Activated CD8-positive, alpha-beta T cell treated with anti-CD3 and anti-CD28 coated beads, Interleukin-2, amount 10 ng/mL, durations not matched to agents 7 days and 5 days (primary cell): ENCODE measurements at regions not wholly inside any gene's neighbourhood (a gene's known extent, or its start where the extent isn't known, plus 50 kb on each side); places are given as distances from the start of the nearest gene placed in this dataset.

Source experiments
- ATAC-seq: fragments of 150-1000 bp; cut with Tn5 transposase; one replicate; pipeline ENCODE4 v1.10.0; 2021; ENCODE audit warnings: moderate library complexity
- CTCF ChIA-PET: fragments of 350-600 bp; sonication (Branson Sonifier 250); formaldehyde crosslinking; loops from one replicate; lab custom pipeline; 2021; ENCODE audit warnings: antibody characterized with exemption; lab: Charles Lee
- POLR2A ChIA-PET: fragments of 350-600 bp; sonication (Branson Sonifier 250); formaldehyde crosslinking; loops from one replicate; lab custom pipeline; 2021; ENCODE audit warnings: antibody characterized with exemption; lab: Charles Lee
- DNase-seq: peaks from one replicate; pipeline ENCODE4 v3.0.0-alpha.2; 2020
- H3K27ac Mint-ChIP-seq: one replicate; pipeline ENCODE4 v1.8.0; 2021; ENCODE audit warnings: mild to moderate bottlenecking, mixed read lengths
- H3K27me3 Mint-ChIP-seq: one replicate; pipeline ENCODE4 v1.8.0; 2021; ENCODE audit warnings: low read depth, mixed read lengths
- H3K36me3 Mint-ChIP-seq: one replicate; pipeline ENCODE4 v1.8.0; 2021; ENCODE audit warnings: low read depth, mixed read lengths
- H3K4me1 Mint-ChIP-seq: one replicate; pipeline ENCODE4 v1.8.0; 2021; ENCODE audit warnings: low read depth, mixed read lengths
- H3K4me3 Mint-ChIP-seq: one replicate; pipeline ENCODE4 v1.8.0; 2021; ENCODE audit warnings: mild to moderate bottlenecking, mixed read lengths
- H3K9me3 Mint-ChIP-seq: one replicate; pipeline ENCODE4 v1.8.0; 2022; ENCODE audit warnings: mixed read lengths; ENCODE audit not compliant: insufficient read depth

DNA sequence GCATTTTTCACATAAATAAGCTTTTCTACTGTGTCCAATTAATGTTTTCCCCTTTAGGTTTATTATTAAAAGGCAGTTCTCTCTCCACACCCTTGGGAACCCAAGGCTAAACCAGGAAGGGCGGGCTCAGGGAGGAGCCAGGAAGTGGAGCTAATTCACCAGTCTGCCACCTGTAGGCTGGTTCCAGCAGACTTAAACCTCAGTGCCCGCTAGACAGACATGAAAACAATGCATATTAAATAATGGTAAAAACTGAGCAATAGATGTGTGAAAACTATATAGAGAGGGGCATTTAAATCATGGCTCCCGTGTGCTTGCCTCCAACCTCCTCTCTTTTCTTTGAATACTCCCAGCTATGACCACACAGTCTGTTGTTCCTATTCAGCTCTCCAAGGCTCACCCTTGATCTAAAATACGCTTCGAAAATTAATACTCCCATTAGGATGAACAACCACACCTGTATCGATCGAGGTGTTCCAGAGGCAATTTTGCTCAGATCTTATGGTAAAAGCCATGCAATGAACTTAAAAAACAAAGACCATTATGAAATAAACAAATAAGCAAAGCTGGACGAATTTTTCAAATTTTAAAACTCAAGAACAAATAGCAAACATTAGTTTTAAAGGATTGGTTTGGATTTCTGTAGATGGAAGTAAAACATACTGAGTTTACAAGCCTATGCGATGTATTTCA, 253.3 kb downstream of the TJP1 start:
- H3K9me3 Mint-ChIP-seq, result no peaks in the 10 kb centered on the region
- DNase-seq, result no peak
- no peak overlapping the region for H3K4me3 Mint-ChIP-seq
- ATAC-seq, result no peak
- POLR2A ChIA-PET, result no interaction called here
- peaks cover 3% of the 10 kb centered on the region for H3K36me3 Mint-ChIP-seq
- H3K4me1 Mint-ChIP-seq, result peaks cover 8% of the 10 kb centered on the region
- CTCF ChIA-PET, result no interaction called here
- no peak overlapping the region for H3K27ac Mint-ChIP-seq
- peaks cover 44% of the 10 kb centered on the region for H3K27me3 Mint-ChIP-seq

DNA sequence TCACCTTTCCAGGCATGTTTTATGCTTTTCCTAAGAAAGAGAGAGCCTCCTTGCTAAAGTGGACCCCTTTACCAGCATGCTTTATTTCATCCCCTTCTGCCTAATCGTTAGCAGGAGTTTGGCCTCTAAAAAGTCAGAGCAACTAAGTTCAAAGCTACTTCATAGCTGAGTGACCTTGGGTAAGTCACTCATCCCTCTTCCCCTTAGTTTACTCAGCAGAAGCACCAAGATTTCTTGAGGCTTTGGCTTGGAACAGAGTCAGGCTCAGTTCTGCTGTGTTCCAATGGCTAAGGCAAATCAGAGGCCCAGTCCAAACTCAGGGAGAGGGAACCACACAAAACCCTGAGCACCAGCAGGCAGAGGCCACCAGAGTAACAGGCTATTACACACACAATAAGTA, 254.9 kb downstream of the TJP1 start:
- peaks cover 8% of the 10 kb centered on the region for H3K4me1 Mint-ChIP-seq
- H3K27ac Mint-ChIP-seq, result no peak overlapping the region
- peaks cover 33% of the 10 kb centered on the region for H3K27me3 Mint-ChIP-seq
- H3K36me3 Mint-ChIP-seq, result peaks cover 3% of the 10 kb centered on the region
- DNase-seq (no peak), ATAC-seq (no peak)
- H3K4me3 Mint-ChIP-seq, result no peak overlapping the region
- ChIA-PET POLR2A (no interaction called here), CTCF (no interaction called here)
- no peaks in the 10 kb centered on the region for H3K9me3 Mint-ChIP-seq

DNA sequence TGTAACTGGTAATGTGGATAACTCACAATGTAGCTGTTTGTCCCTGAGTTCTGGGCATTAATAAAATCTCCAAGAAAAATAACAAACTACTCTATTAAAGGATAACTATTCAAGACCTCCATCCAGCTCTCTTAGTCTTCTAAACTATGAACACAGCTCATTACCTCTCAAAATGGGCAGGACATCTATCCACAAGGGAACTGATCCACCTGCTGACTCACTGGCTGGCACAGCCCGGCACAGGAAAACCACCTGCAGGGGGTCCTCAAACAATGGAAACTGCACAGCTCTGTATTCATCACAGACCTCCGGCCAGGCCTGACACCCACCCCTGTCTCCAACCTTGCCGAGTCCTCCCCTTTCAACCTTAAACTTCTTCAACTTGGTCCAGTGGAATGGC, 255.4 kb downstream of the TJP1 start:
- ChIA-PET POLR2A (no interaction called here), CTCF (no interaction called here)
- Mint-ChIP-seq H3K4me3 (no peak overlapping the region), H3K4me1 (peaks cover 8% of the 10 kb centered on the region), H3K36me3 (peaks cover 3% of the 10 kb centered on the region), H3K27ac (no peak overlapping the region), H3K9me3 (no peaks in the 10 kb centered on the region), H3K27me3 (peaks cover 29% of the 10 kb centered on the region)
- ATAC-seq, result no peak
- no peak for DNase-seq

DNA sequence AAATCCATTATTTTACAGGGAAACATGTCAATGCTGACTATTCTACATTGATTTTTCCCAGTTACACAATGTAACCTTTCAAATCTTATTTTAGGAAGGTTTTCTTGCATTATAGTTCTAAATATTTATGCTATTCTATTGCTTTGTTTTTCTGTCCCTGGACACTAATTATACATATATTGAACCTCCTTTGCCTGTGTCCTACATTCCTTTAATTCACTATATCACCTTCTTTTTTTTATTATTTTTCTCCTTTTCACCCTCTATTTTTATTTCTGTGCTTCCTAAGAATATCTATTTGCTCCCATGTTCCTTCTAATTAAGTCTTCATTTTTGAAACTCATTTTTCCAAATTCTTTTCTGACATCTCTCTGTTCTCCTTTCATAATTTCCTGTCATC, 259.2 kb downstream of the TJP1 start:
- ChIA-PET CTCF (no interaction called here), POLR2A (no interaction called here)
- DNase-seq (no peak), ATAC-seq (no peak)
- Mint-ChIP-seq H3K4me3 (no peak overlapping the region), H3K4me1 (no peaks in the 10 kb centered on the region), H3K9me3 (no peaks in the 10 kb centered on the region), H3K27me3 (peaks cover 11% of the 10 kb centered on the region), H3K27ac (no peak overlapping the region), H3K36me3 (no peaks in the 10 kb centered on the region)

DNA sequence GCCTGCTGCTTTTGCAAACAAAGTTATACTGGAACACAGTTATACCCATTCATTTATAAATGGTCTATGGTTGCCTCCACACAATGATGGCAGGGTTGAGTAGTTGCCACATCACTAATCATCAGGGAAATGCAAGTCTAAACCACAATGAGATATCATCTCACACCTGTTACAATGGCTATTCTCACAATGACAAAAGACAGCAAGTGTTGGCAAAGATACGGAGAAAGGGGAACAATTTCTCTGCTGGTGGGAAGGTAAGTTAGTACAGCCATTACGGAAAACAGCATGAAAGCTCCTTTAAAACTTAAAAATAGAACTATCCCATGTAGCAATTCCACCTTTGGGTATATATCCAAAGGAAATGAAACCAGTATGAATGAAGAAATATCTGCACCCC, 261.4 kb downstream of the TJP1 start:
- Mint-ChIP-seq H3K36me3 (no peaks in the 10 kb centered on the region), H3K9me3 (no peaks in the 10 kb centered on the region), H3K4me3 (no peak overlapping the region), H3K4me1 (no peaks in the 10 kb centered on the region), H3K27ac (no peak overlapping the region), H3K27me3 (no peaks in the 10 kb centered on the region)
- ChIA-PET POLR2A (no interaction called here), CTCF (no interaction called here)
- ATAC-seq, result no peak
- DNase-seq, result no peak

GRCh38 chr15:29558261-29558660, 264.0 kb downstream of the TJP1 start:
- Mint-ChIP-seq H3K4me1 (no peaks in the 10 kb centered on the region), H3K9me3 (no peaks in the 10 kb centered on the region), H3K27me3 (no peaks in the 10 kb centered on the region), H3K36me3 (no peaks in the 10 kb centered on the region), H3K27ac (no peak overlapping the region), H3K4me3 (no peak overlapping the region)
- ChIA-PET POLR2A (no interaction called here), CTCF (no interaction called here)
- no peak for ATAC-seq
- DNase-seq, result no peak

DNA sequence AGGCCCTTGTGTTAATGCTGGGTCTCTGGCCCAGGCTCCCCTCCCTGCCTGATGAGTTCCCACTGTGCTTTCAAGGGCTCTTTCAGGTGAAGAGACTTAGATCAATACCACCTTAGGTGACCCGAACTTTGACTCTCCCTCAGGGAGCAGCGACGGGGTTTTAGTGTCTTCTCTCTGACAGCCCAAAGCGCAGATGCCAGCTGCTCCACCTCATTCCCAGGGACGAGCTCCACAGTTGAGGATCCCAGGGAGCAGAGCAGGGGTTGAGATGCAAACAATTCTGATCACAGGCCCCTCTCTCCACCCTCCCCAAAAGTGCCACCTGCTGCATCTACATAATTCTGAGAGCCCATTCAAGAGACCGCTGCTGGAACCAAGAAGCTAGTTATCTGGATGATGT, 265.1 kb downstream of the TJP1 start:
- ATAC-seq (no peak), DNase-seq (no peak)
- POLR2A ChIA-PET, result no interaction called here
- Mint-ChIP-seq H3K36me3 (no peaks in the 10 kb centered on the region), H3K4me1 (no peaks in the 10 kb centered on the region), H3K4me3 (no peak overlapping the region), H3K27me3 (no peaks in the 10 kb centered on the region), H3K27ac (no peak overlapping the region), H3K9me3 (no peaks in the 10 kb centered on the region)
- CTCF ChIA-PET, result no interaction called here

- CTCF ChIA-PET, result no interaction called here
- Mint-ChIP-seq H3K9me3 (no peaks in the 10 kb centered on the region), H3K4me3 (no peak overlapping the region), H3K27me3 (no peaks in the 10 kb centered on the region), H3K36me3 (no peaks in the 10 kb centered on the region), H3K4me1 (no peaks in the 10 kb centered on the region), H3K27ac (no peak overlapping the region)
- ATAC-seq (no peak), DNase-seq (no peak)
- POLR2A ChIA-PET, result no interaction called here
Observed at GRCh38 chr15:29556380-29556779, 265.9 kb downstream of the TJP1 start.

GRCh38 chr15:29554531-29554930, 267.7 kb downstream of the TJP1 start:
- POLR2A ChIA-PET, result no interaction called here
- no peak for DNase-seq
- no peaks in the 10 kb centered on the region for H3K36me3 Mint-ChIP-seq
- no peaks in the 10 kb centered on the region for H3K27me3 Mint-ChIP-seq
- no peaks in the 10 kb centered on the region for H3K9me3 Mint-ChIP-seq
- CTCF ChIA-PET, result no interaction called here
- no peak overlapping the region for H3K4me3 Mint-ChIP-seq
- no peaks in the 10 kb centered on the region for H3K4me1 Mint-ChIP-seq
- H3K27ac Mint-ChIP-seq, result no peak overlapping the region
- no peak for ATAC-seq

DNA sequence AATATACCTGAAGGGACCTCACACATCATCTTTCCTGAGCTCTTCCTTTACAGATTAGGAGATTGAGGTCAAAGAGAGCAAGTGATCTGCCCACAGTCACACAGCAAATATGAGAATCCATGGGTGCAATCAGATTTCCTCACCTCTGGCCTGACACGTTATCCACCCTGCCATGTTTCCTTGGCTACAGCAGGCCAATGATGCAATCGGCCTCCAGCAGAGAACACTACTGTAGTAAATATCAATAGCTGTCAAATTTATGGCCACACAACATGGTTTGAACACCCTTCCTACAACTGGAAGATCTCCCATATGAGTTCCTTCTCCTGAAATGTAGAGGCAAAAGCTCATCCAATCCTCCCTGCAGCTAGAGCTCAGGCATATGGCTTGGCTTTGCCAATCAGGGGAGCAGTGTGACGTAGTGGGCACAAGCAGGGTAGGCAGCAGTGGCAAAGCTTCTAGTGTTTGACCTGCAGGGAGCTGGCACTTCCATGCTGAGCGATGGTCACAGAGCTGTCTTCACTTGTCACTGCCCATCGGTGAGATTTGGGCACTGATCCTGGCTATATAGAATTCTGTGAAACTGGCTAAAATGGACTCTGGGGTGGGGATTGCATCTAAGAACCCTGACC, 271.3 kb downstream of the TJP1 start:
- ATAC-seq, result no peak
- no peaks in the 10 kb centered on the region for H3K27me3 Mint-ChIP-seq
- H3K9me3 Mint-ChIP-seq, result no peaks in the 10 kb centered on the region
- H3K4me3 Mint-ChIP-seq, result no peak overlapping the region
- H3K27ac Mint-ChIP-seq, result no peak overlapping the region
- POLR2A ChIA-PET, result no interaction called here
- CTCF ChIA-PET, result interaction anchor here (0.6 kb wide), 1 partner anchor 241 kb away, joined by 3 read pairs; no protein-coding TSS in a partner anchor
- H3K36me3 Mint-ChIP-seq, result no peaks in the 10 kb centered on the region
- no peaks in the 10 kb centered on the region for H3K4me1 Mint-ChIP-seq
- no peak for DNase-seq

DNA sequence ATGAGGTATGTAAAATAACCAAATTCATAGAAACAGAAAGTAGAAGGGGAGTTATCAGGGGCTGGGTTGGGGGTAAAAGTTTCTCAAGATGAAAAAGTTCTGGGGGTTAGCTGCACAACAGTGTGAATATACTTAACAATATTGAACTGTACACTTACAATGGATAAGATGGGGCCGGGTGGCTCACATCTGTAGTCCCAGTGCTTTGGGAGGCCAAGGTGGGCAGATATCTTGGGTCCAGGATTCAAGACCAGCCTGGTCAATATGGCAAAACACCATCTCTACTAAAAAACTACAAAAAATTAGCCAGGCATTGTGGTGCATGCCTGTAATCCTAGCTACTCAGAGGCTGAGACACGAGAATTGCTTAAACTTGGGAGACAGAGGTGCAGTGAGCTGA, 274.3 kb downstream of the TJP1 start:
- POLR2A ChIA-PET, result no interaction called here
- DNase-seq, result no peak
- H3K9me3 Mint-ChIP-seq, result no peaks in the 10 kb centered on the region
- no peaks in the 10 kb centered on the region for H3K36me3 Mint-ChIP-seq
- ATAC-seq, result no peak
- no peaks in the 10 kb centered on the region for H3K27me3 Mint-ChIP-seq
- CTCF ChIA-PET, result no interaction called here
- H3K4me3 Mint-ChIP-seq, result no peak overlapping the region
- no peak overlapping the region for H3K27ac Mint-ChIP-seq
- H3K4me1 Mint-ChIP-seq, result no peaks in the 10 kb centered on the region

- DNase-seq, result no peak
- POLR2A ChIA-PET, result no interaction called here
- H3K4me3 Mint-ChIP-seq, result no peak overlapping the region
- no peaks in the 10 kb centered on the region for H3K36me3 Mint-ChIP-seq
- H3K4me1 Mint-ChIP-seq, result no peaks in the 10 kb centered on the region
- H3K27ac Mint-ChIP-seq, result no peak overlapping the region
- ATAC-seq, result no peak
- CTCF ChIA-PET, result no interaction called here
- no peaks in the 10 kb centered on the region for H3K27me3 Mint-ChIP-seq
- no peaks in the 10 kb centered on the region for H3K9me3 Mint-ChIP-seq
Observed at GRCh38 chr15:29544513-29545128, 275.0 kb upstream of the NSMCE3 start.
